Suprapubic skin (tissue), 4 donors: ENCODE measurements at regions not wholly inside any gene's neighbourhood (a gene's known extent, or its start where the extent isn't known, plus 50 kb on each side); places are given as distances from the start of the nearest gene placed in this dataset.

ENCODE experiments used
- POLR2A ChIP-seq, 2 donors: fragments of 450-650 bp; IDR thresholded peaks; one replicate each; pipeline ENCODE4 v1.6.1; 2017; ENCODE audit warnings: antibody characterized with exemption in 2 of 2, mild to moderate bottlenecking in 2 of 2, moderate library complexity in 2 of 2
- POLR2AphosphoS5 ChIP-seq, 3 donors: sonication (generic); formaldehyde crosslinking; IDR thresholded peaks; one replicate each; pipeline ENCODE4 v1.6.1; 2017; ENCODE audit warnings: antibody characterized with exemption in 3 of 3
- TF ChIP-seq, protein P1 (sequence below), 2 donors: fragments of 200-600 bp in 1 of 2; fragments of 450-650 bp in 1 of 2; sonication (generic) in 1 of 2; IDR thresholded peaks; one replicate each; pipeline ENCODE4 v1.5.1; 2016 to 2019; ENCODE audit warnings: antibody characterized with exemption in 2 of 2, mild to moderate bottlenecking in 1 of 2, moderate library complexity in 1 of 2

DNA sequence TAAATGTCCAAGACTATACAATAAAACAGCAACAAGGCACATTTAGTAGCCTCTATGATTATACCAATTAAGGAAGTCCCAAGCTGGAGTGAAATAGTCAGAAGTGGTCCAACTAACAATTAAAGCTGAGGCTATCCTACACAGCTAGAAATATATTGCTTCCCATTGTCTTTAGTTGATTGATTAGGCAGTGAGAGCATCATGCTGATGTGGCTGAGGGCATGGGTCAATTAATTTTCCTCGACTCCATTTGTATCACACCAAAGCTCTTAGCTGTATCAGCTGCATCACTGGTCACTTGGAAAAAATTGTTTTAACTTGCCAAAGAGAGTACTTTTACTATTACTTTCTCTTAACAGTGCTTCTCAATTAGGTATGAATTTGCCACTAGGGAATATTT is 328.7 kb upstream of the NT5E start:
- TF ChIP-seq, protein P1, sequence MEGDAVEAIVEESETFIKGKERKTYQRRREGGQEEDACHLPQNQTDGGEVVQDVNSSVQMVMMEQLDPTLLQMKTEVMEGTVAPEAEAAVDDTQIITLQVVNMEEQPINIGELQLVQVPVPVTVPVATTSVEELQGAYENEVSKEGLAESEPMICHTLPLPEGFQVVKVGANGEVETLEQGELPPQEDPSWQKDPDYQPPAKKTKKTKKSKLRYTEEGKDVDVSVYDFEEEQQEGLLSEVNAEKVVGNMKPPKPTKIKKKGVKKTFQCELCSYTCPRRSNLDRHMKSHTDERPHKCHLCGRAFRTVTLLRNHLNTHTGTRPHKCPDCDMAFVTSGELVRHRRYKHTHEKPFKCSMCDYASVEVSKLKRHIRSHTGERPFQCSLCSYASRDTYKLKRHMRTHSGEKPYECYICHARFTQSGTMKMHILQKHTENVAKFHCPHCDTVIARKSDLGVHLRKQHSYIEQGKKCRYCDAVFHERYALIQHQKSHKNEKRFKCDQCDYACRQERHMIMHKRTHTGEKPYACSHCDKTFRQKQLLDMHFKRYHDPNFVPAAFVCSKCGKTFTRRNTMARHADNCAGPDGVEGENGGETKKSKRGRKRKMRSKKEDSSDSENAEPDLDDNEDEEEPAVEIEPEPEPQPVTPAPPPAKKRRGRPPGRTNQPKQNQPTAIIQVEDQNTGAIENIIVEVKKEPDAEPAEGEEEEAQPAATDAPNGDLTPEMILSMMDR (IDR thresholded peaks at IDR 0.05) = no peak
- TF ChIP-seq POLR2A (IDR thresholded peaks at IDR 0.05) (no peak), POLR2AphosphoS5 (IDR thresholded peaks at IDR 0.05) (no peak)
